DOHH2 (cell line): ENCODE measurements at regions not wholly inside any gene's neighbourhood (a gene's known extent, or its start where the extent isn't known, plus 50 kb on each side); places are given as distances from the start of the nearest gene placed in this dataset.

ENCODE experiments used
- EZH2phosphoT487 ChIP-seq: fragments of 200-600 bp; sonication (generic); IDR thresholded peaks from 2 replicates; pipeline ENCODE4 v1.6.1; 2017; ENCODE audit warnings: borderline replicate concordance, mild to moderate bottlenecking, antibody characterized with exemption, low read length, moderate library complexity, mixed read lengths
- TF ChIP-seq, protein P1 (sequence below): fragments of 200-600 bp; sonication (generic); IDR thresholded peaks from one replicate; pipeline ENCODE4 v1.5.1; 2014; ENCODE audit warnings: antibody characterized with exemption, mild to moderate bottlenecking, low read depth, low read length; ENCODE audit not compliant: poor library complexity, severe bottlenecking

DNA sequence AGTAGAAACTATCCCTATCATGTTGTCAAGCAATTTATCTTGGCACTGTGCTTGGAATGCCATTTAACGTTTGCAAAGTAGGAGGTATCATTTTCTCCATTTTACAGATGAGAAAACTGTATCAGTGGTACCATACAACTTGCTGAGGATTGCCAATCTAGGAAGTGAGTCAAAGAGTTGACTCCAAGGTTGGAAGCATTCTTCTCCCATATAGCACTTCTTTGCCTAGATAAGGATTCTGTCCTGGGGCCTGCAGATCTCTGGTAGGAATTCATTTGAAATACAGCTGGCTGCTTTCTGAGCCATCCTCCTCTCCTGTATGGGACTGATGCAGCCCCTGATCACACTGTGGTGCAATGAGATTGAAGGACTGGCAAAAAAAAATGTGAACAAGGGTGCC, 170.2 kb downstream of the ALDH1A2 start:
- TF ChIP-seq, protein P1, sequence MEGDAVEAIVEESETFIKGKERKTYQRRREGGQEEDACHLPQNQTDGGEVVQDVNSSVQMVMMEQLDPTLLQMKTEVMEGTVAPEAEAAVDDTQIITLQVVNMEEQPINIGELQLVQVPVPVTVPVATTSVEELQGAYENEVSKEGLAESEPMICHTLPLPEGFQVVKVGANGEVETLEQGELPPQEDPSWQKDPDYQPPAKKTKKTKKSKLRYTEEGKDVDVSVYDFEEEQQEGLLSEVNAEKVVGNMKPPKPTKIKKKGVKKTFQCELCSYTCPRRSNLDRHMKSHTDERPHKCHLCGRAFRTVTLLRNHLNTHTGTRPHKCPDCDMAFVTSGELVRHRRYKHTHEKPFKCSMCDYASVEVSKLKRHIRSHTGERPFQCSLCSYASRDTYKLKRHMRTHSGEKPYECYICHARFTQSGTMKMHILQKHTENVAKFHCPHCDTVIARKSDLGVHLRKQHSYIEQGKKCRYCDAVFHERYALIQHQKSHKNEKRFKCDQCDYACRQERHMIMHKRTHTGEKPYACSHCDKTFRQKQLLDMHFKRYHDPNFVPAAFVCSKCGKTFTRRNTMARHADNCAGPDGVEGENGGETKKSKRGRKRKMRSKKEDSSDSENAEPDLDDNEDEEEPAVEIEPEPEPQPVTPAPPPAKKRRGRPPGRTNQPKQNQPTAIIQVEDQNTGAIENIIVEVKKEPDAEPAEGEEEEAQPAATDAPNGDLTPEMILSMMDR, result no peak
- TF ChIP-seq EZH2phosphoT487, result no peak
